GM18502 (cell line): ENCODE measurements at regions not wholly inside any gene's neighbourhood (a gene's known extent, or its start where the extent isn't known, plus 50 kb on each side); places are given as distances from the start of the nearest gene placed in this dataset.

Experiments
- ATAC-seq: cut with Tn5 transposase; IDR thresholded peaks from one replicate; pipeline ENCODE4 v1.9.1; 2021; ENCODE audit warnings: mild to moderate bottlenecking; ENCODE audit not compliant: unreplicated experiment, poor library complexity

DNA sequence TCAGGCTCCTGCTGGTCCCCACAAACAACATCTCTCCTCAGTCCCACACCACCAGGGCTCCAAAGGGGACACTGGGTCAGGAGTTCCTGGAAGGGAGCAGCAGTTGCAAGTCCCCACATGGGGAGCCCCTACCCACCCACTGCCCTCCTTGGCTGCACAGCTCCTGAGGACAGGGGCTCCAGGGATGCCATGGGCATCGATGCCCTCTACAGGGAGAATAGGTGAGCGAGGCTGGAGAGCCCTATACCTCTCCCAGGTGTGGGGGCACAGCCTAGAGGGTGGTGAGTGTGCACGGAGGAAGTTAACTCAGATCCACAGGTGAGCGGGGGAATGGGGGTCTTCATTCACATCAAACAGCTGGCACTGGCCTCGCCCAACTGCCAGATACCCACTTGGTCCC is 141.2 kb upstream of the LINGO1 start:
- no peak for ATAC-seq

DNA sequence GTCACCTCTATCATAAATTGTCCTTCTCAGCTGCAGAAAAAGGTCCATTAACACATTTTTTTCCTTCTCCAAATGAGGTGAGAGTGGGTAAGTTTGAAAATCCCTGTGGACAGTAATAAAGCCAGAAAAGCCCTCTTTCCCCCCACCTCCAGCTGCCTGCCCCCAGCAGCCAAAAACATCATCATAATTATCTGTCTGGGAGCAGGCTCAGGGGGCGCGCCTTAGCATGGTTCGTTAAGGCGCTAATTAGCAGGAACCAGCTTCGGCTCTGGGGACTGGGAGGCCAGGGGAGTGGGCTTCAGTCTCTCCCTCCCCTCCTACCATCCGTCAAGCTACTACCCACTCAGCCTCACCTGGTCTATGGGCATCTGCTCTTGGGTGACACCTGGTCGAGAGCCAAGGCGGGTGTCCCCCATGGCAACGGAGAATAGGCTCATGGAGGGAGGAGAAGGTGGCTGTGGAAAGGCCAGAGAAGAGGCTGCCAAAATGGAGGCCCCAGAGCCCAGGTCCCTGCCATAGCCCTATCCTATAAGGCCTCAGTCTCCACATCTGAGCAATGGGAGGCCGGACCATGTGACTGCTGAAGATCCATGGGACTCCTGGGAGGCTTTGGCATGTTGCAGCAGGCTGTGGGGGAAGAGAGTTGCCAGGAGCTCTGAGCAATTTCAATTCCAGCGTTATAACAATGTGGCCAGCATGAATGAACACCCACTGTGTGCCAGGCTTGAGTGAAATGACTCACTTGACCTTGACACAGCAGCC is 140.1 kb upstream of the LINGO1 start:
- ATAC-seq, result no peak

DNA sequence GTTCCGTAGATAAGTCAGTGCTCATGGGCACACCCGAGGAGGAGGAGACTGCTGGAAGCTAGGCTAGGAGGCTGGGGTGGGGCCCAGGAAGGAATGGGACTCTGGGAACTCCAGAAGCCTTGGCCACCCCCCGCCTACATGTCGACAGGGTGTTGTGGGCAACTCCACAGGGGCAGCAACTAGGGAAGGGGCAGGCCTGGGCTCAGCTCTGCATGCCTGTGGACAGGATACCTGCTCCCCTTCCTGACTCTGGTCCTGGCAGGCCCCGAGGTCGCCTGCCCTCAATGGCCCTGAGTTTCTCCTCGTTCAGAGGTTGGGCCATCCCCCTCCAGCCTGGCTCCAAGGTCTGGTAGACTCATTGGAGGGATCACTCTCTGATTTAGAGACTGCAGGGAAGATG is 138.9 kb upstream of the LINGO1 start:
- ATAC-seq, result no peak

DNA sequence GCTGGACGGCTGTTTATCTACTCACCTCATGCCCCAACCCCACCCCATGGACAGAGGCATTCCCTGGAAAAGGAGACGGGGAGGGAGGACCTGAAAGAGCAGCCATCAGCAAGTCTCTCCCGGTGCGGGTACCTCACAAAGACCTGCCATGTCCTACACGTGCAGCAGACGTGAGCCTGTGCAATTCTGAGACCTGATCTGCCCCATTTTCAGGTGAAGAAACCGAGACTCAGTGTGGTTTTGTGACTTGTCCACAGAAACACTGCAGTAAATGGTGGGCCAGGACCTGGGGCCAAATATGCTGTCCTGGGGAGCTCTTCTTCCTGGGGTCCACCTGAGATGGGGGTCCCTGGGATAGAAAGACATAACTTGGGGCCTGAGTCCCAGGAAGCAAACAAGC is 137.0 kb upstream of the LINGO1 start:
- no peak for ATAC-seq

DNA sequence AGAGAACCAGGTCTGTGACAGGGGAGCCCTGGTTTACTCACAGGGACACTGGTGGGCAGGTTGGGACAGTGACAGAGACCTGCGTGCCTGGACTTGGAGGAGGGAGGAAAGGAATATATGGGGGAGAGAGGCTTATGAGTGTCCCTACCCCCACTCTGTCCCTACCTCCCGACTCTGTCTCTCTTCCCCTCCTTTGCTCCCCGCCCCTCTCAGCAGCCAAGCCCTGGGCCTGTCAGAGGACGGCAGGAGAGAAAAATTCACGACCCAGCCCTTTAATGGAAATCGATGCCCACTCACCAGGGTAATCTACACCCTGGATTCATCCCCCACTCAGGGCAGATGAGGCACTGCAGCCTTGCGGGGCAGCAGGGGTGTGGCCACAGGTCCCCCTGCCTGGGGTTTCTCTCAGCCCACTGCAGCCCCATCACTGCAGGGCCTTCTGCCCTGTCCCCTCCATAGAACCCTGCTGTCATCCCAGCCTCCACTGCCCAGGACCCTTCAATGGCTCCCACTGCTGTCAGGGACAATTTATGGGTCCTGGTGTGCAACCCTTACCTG is 135.9 kb upstream of the LINGO1 start:
- no peak for ATAC-seq

DNA sequence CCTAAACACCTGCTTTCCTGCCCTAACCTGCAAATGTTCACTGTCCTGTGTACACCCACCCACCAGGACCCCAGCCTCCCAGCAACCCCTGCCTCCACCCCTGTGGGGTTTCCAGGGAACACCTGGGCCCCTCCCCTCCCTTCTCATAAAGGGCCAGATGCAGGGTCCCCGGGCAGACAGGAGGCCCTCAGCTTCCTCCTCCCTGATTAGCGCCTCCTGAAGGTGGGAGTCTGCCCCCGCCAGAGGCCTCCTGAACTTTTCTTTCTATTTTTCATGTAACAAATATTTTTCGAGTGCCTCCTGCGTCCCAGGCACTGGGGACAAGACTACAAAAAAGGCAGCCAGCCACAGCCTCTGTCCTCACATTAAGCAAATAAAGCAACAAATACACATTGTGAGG is 135.4 kb upstream of the LINGO1 start:
- ATAC-seq, result no peak

DNA sequence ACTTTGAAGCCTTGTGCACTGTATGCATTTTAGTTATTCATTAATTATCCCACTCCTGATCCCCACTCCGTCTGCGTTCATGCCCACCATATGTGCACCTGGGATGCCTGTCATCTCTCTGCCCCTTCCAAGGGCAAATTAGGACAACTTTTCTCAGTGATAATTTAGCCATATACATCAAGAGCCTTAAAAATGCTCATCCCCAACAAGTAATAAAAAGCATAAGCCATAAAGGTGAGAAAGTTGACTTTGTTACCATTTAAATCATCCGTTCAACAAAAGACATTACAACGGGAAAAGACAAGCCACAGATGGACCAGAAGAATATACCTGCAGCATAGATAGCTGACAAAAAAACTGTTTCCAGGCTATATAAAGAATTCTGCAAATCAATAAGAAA is 131.4 kb upstream of the LINGO1 start:
- ATAC-seq, result no peak

DNA sequence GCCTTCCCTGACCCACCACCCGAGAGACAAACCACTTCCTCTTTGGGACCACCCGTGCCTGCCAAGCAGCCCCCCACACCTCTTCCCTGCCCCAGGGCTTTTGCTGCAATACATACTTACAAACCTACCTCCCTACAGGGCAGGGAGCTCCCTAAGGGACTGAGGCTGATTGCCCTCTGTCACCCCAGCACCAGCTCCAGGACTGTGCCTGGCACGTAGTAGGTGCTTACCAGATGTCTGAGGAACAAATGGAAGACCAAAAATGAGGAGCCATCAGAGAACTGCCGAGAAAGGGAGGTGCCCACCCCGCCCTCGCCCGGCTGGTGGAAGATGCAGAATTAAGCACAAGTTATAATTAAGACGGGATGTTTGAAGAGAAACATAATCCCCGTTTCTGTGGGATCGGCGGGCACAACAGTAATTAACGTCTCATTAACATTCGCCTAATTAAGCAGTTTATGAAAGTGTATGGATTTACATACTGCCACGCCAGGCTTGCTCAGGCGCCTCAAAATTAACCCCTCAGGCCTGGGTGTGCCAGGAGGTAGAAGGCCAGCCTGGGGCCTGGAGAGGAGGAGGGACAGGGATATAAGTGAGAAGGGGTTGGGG is 130.1 kb upstream of the LINGO1 start:
- no peak for ATAC-seq

DNA sequence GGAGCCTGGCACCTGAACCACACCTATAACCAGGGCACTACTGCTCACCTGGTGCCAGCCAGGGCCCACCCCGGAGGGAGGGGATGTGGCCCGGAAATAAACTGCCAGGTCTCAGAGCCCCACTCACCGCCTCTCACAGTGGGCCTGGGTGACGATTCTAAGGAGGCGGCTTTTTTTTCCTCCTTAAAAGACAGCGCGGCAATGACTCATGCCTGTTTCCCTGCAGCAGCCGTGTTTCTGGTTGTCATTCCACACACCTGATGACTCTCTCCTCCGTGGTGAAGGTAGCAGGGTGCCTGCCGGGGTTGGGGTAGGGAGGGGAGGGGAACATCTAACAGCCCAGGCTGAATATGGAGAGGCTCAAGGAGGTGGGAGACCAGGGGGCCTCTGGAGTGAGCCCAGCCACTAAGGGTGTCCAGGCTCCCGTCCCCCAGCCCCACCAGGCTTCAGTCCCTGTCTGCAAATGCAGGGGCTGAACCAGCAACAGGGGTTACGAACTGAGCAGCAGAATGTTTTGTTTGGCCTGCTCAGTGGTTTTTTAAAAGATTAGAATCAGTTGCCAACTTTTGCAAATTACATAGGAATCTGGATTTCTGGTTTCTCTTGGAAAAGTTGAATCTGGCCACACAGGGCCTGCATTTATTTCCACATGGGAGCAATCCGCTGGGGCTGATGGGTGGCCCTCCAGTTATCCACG is 127.3 kb upstream of the LINGO1 start:
- ATAC-seq, result no peak

DNA sequence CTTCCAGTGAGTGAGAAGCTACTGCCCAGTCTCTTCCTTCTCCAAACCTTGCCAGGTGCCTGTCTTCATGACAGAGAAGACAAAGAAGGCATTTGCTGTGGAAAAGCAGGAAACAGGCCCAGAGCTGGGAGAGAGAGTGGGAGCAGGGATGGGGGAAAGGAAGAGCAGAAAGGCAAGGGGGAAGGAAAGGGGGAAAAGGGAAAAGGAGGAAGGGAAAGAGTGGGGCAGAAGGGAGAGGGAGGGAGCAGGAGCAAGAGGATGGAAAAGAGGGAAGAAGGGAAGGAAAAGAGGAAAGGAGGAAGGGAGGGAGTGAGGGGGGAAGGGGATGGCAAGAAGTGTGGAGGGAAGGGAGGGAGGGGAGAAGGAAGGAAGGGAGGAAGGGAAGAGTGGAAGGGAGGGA is 121.2 kb upstream of the LINGO1 start:
- ATAC-seq, result no peak

DNA sequence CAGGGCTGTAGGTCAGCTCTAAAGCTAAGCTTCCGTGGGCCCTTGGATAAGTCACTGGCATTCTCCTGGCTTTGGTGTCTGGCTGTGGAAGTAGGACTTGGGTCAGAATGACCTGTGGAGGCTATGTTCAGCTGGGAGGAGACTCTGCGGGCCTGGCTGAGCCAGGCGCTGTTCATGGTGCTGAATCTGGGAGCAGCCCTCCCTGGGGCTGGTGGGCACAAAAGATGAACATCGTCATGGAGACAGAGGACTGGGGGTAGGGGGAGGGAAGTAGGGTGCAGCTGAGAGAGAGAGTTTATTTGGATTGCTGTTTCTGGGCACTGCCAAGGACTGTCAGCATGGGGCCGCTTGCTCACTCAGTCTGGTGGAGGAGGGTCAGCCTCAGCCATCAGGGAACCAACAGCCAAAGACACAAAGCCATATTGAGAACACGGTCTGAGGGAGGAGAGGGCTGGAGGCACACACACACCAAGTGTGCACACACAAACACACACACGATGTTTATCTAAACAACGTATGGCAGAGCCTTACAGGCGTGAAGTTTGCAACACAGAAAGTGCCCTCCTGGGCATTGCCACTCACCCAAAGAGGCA is 120.7 kb upstream of the LINGO1 start:
- no peak for ATAC-seq

DNA sequence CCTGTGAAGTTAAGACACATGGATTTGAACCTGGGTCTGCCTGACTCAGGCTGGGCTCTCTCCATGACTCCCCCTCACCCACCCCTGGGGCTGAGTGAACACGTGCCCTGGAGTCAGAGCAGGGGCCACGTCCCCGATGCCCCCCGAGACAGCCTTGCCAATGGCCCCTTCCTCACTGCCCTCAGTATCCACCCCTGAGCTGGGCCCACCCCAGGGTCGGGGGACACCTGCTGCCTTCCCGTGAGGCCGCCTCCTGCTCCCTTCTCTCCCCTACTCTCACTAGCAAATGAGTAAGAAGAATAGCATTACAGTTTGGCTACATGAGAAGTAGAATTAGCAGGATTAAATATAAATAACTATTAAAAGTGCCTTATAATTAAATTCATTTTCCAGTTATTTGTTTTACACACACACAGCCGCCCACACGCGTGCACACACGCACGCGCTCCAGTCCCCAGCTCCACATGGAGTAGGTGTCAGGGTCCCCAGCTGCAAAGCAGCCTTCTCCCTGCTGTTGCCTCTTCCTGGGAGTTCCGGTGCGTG is 117.4 kb upstream of the LINGO1 start:
- ATAC-seq, result no peak

DNA sequence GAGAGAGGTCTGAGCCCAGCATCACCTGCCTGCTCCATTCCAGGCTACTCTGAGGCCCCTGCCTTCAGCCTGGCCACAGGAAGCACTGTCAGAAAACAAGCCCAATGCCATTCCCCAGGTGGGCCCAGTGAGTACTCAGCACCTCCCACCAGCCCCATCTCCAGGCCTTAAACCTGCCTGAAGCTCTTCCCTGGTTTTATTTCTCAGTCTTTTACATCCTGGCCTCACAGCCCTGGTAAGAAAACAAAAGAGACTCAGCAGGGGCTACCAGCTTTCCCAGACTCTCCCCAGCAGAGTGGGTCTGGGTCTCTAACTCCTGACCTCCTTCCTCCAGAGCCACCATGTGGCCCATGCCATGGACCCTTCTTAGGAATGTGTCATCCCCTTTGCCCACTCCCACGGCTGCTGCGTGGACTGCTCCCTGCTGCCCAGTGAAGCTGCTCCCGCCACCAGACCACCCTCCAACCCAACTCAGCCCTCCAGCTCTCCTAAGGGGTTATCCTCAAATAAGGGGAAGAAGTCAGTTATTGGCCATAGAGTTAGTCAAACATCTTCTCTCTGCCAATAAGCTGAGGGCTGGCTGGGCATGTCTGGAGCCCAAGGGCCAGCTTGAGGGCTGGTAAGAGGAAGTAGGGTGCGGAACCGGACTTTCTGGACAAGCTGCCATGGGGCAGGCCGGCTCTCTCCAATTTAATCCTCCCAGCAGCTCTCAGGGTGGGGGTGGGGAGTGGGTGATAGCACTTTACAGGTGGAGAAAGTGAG is 116.7 kb upstream of the LINGO1 start:
- ATAC-seq, result no peak

DNA sequence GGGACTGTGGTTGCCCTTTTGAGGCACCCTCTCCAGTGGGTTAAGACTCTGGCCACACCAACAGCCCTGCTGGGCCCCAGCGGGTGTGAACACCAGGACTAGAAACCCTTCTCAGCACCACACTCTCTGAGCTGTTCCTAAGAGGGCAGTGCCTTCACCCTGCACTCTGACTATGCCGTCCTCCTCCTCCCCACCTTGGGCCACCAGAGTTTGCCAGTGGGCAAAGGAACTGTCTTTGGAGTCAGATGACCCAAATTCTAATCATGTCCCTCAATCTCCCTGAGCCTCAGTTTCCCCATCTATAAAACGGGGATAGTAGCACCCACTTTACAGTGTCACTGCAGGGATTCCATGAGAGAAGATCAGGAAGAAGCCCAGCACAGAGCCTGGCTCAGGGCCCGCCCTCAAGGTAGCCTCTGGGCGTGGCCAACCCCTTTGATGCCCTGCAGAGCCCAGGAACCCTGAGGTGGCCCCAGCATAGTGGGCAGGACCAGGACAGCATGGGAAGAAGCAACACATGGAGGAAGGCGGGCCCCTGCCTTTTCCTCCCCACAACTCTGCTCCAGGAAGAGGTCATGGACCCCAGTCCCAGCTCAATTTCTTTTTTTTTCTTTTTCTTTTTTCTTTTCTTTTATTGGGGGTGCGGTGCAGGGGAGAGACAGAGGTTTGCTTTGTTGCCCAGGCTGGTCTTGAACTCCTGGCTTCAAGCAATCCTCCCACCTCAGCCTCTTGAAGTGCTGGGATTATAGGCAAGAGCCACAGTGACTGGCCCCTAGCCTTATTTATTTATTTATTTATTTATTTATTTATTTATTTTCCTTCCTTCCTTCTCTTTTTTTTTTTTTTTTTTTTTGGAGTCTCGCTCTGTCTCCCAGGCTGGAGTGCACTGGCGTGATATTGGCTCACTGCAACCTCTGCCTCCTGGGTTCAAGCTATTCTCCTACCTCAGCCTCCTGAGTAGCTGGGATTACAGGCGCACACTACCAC is 115.7 kb upstream of the LINGO1 start:
- no peak for ATAC-seq

DNA sequence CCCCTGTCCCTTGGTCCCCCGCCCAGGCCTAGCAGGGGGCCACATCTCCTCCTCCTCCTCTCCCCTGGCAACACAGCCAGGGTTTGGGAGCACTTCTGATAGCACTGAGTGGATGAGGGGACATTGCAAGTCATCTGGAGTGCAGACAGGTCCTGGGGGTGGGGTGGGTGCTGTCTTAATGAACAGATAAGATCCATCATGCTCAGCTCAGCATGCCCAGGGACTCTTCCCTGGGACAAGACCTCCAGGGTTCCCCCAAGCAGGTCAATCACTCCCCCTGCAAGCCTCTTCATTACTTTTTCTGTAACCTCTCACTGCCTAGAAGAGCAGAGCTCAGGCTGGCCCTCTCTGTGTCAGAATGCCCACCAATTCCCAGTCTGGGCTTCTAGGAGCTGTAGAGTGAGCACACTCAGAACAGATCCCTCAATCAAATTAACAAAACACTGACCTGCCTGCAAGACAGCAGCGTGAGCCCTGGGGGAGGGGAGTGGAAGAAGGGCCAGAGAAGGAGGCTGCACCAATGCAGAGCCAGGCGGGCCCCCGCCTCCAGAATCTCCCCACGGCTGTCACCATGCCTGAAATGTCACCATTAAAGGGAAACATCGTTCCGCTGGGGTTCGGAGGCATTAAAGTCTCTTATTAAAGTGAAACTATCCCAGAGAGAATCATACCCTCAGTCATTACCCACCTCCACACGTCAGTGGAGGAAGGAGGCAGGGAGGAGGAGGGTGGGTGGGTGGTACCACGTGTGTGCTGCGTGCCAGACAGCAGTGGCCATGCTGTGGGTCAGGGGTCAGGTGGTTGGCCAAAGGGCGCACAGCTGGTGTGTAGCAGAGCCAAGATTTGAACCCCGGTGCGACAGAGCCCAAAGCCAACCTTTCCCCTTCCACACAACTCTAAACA is 114.7 kb upstream of the LINGO1 start:
- no peak for ATAC-seq

DNA sequence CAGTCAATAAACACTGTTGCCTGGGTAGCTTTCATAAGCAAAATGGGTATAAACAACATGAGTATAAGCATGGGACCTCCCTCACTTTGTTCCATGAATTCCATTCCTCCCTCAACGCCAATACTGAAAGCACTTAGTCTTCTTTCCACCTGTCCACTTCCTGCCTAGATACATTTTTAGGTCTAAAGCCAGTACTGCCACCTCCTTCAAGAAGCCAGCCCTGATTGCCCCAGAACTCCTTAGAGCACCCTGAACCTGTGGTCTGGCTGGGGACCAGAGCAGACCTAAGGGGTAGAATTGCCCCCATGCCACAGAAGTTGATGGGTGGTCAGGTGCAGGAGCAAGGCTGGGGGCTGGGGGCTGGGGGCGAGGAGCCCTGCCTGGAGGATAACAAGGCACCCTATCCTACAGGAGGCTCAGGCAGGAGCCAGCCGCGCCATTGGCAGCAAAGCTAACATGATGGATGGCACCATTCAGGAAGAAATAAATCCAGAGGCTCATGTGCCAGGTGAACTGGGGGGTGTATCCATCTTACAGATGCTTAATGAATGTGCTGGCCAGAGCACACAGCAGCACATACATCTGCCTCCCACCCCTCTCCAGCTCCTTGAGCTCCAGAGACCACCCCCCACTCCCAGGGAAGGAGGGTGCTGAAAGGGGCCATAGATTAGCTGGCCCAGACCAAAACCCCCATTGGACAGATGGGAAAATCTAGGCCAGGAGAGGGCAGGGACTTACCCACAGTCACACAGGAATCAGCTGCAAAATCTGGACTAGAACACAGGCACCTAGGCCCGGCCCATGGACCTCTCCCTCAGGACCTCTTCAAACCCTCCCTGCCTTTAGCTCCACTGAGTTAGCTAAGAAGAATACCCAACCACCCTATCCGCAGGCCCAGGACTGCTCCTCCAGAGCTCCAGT is 113.8 kb upstream of the LINGO1 start:
- no peak for ATAC-seq

DNA sequence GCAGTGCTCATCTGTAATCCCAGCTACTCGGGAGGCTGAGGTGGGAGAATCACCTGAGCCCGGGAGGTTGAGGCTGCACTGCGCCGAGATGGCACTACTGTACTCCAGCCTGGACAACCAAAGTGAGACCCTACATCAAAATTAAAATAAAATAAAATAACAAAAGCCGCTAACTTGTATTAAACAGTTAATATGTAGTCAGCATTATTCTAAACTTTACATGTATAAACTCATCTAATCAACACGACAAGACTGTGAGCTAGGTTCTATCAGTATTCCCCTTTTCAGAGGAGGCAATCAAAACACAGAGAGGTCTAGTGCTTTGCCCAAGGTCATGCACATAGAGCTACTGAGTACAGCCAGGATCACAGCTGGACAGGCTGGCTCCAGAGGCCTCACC is 111.7 kb upstream of the LINGO1 start:
- ATAC-seq, result no peak
